HFF-Myc (cell line): ENCODE measurements at regions not wholly inside any gene's neighbourhood (a gene's known extent, or its start where the extent isn't known, plus 50 kb on each side); places are given as distances from the start of the nearest gene placed in this dataset.

Experiments used
- DNase-seq: peaks from one replicate; pipeline ENCODE4 v3.0.0-alpha.2; 2011; ENCODE audit warnings: low read depth; ENCODE audit errors: extremely low read depth
- H3K4me3 ChIP-seq: replicated peaks from 2 replicates; pipeline ENCODE4 v1.5.1; 2011; ENCODE audit warnings: low read depth, mild to moderate bottlenecking, control low read depth, low read length
- TF ChIP-seq, protein P1 (sequence below): IDR thresholded peaks from 2 replicates; pipeline ENCODE4 v1.5.1; 2012; ENCODE audit warnings: mild to moderate bottlenecking, low read depth, low read length, control low read depth; ENCODE audit errors: missing control alignments

DNA sequence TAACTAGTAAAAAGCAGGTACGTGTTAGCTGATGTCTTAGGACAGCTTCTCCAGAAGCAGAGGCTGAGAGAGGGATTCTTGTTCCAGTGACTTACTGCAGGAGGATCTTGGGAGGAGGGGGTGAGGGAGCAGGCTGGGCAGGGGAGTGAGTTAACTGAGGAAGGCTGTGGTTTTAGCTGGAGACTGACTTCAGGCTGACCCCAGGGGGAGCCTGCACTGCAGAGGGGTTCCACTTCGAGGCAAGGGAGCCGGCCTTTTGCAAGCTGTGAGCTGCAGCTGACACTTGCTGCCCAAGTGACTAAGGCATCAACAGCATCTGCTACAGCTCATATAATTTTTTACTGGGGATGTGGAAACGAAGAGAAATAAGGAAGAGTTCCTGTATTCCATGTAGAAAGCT lies 50.4 kb upstream of the SOD1 start:
- no peak overlapping the region for H3K4me3 ChIP-seq
- TF ChIP-seq, protein P1, sequence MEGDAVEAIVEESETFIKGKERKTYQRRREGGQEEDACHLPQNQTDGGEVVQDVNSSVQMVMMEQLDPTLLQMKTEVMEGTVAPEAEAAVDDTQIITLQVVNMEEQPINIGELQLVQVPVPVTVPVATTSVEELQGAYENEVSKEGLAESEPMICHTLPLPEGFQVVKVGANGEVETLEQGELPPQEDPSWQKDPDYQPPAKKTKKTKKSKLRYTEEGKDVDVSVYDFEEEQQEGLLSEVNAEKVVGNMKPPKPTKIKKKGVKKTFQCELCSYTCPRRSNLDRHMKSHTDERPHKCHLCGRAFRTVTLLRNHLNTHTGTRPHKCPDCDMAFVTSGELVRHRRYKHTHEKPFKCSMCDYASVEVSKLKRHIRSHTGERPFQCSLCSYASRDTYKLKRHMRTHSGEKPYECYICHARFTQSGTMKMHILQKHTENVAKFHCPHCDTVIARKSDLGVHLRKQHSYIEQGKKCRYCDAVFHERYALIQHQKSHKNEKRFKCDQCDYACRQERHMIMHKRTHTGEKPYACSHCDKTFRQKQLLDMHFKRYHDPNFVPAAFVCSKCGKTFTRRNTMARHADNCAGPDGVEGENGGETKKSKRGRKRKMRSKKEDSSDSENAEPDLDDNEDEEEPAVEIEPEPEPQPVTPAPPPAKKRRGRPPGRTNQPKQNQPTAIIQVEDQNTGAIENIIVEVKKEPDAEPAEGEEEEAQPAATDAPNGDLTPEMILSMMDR = no peak
- no peak for DNase-seq

GRCh38 chr21:31607791-31608190 lies 51.7 kb upstream of the SOD1 start:
- TF ChIP-seq, protein P1 = no peak
- H3K4me3 ChIP-seq = no peak overlapping the region
- DNase-seq = no peak

DNA sequence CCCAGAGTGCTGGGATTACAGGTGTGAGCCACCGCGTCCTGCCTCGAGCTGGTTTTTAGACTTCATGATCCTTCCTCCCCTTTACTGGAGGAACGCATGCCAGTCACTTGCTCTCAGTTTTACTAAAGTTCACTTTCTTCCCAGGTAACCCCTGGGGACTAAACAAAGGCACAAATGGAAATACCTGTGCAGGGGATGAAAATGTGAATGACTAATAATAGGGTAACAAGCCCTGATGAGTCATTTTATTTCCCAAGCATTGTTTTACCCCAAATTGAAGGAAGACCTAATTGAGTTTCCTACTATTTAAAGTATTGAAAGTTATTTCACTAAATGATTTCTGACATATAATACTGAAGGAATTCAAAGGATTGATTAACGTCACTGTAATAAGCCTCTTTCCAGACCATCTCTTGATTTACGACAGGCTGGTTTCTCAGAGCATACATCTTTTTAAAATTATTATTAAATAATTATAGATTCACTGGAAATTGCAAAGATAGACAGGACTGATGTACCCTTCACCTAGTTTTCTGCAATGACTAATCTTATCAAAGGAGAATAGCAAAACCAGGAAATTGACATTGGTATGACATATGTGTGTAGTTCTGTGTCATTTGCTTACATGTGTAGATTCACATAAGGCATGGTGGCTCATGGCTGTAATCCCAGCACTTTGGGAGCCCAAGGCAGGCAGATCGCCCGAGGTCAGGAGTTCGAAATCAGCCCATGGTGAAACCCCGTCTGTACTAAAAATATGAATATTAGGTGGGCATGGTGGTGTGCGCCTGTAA lies 53.2 kb upstream of the SOD1 start:
- DNase-seq = no peak
- no peak overlapping the region for H3K4me3 ChIP-seq
- TF ChIP-seq, protein P1 = no peak

DNA sequence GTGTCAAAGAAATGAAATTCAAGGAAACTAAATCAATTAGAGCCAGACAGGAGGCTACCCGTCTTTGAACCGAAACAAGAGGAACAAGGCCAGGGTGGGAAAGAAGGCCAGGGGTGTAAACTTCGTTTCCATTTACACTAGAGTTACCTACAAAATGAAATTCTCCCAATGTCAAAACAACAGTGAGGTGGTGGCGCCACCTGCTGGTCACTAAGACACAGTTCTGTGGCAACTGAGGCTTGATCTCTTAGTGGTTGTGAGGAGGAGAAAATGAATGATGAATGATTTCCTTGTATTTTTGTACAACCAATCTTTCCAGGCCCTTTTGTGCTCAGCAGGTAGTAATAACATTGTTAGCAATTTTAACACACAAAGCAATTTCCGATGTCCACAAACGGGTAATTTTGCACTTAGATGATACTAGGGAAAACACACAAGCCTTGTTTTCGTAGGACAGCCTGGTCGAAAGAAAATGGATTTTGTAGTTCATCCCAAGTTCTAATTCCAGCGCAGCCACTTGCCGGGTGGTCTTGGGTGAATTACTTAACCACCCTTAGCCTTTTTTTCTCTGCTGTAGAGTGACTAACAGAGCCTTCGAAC lies 54.8 kb upstream of the SOD1 start:
- peak; percentile 20 for DNase-seq
- H3K4me3 ChIP-seq = no peak overlapping the region
- TF ChIP-seq, protein P1 = peak; percentile 91

- TF ChIP-seq, protein P1 = no peak
- no peak overlapping the region for H3K4me3 ChIP-seq
Measured at GRCh38 chr21:31599563-31599962, 59.9 kb upstream of the SOD1 start.

GRCh38 chr21:31599013-31599412 lies 60.5 kb upstream of the SOD1 start:
- no peak for DNase-seq
- no peak overlapping the region for H3K4me3 ChIP-seq
- TF ChIP-seq, protein P1 = no peak

More at GRCh38 chr21:31599563-31599962, 59.9 kb upstream of the SOD1 start:
- DNase-seq = no peak
